ENCODE measurements at regions not wholly inside any gene's neighbourhood (a gene's known extent, or its start where the extent isn't known, plus 50 kb on each side); places are given as distances from the start of the nearest gene placed in this dataset.

GRCh38 chr5:40001796-40002195 is 577.0 kb upstream of the DAB2 start:
- H4K5ac ChIP-seq (ENCODE audit: insufficient read length, low read depth, low read length), result no peak overlapping the region
- no peaks in the 10 kb centered on the region for H3K4me1 Mint-ChIP-seq
- H3K9me3 Mint-ChIP-seq, result peaks cover 4 to 12% of the 10 kb centered on the region in 2 experiments; a peak in 4 of 5 replicates
- H4K8ac ChIP-seq (replicated peaks; ENCODE audit: insufficient read length, low read depth, low read length), result no peak overlapping the region
- no peak overlapping the region for H3K4ac ChIP-seq (ENCODE audit: low read depth, low read length)
- H3K18ac ChIP-seq (ENCODE audit: insufficient read length, low read depth, low read length), result no peak overlapping the region
- no peak overlapping the region for H2BK12ac ChIP-seq (ENCODE audit: insufficient read length, low read depth, low read length)
- no peaks in the 10 kb centered on the region for H3K79me1 ChIP-seq (ENCODE audit: insufficient read depth, low read depth, low read length, poor library complexity, severe bottlenecking)
- no peak overlapping the region for H4K91ac ChIP-seq (ENCODE audit: insufficient read length, low read depth, low read length)
- H3K27me3 Mint-ChIP-seq (ENCODE audit: low read depth), result no peaks in the 10 kb centered on the region
- H3K23me2 ChIP-seq (ENCODE audit: insufficient read length, low read depth, low read length, poor library complexity, severe bottlenecking), result no peaks in the 10 kb centered on the region
- H2AK5ac ChIP-seq (ENCODE audit: insufficient read length, low read length), result no peak overlapping the region
- no peak overlapping the region for H3K23ac ChIP-seq (ENCODE audit: insufficient read length, low read depth, low read length)
- no peak overlapping the region for H3K14ac ChIP-seq (ENCODE audit: insufficient read depth, low read length)
- no peak overlapping the region for H2BK15ac ChIP-seq (ENCODE audit: low read depth, low read length)
- no peak overlapping the region for H3K56ac ChIP-seq (ENCODE audit: insufficient read length, low read depth, low read length)
- no peak overlapping the region for H2BK5ac ChIP-seq (ENCODE audit: insufficient read length, low read length)
- WGBS (ENCODE audit: extremely low coverage, insufficient read length, low lambda C conversion rate), result no CpG with 5 or more reads among the region's 1 CpG
- H2BK20ac ChIP-seq (ENCODE audit: low read depth, low read length, poor library complexity, severe bottlenecking), result no peak overlapping the region
- H4K20me1 ChIP-seq (ENCODE audit: control insufficient read depth, insufficient read depth, insufficient read length), result no peaks in the 10 kb centered on the region
- no peak for DNase-seq
- no peak overlapping the region for H3K27ac Mint-ChIP-seq
- H3T11ph ChIP-seq (ENCODE audit: low read length), result no peak overlapping the region
- H3K4me2 ChIP-seq (ENCODE audit: insufficient read depth, insufficient read length, low read length), result no peak overlapping the region
- H3K27ac ChIP-seq (ENCODE audit: insufficient read length, low read depth, low read length), result no peak overlapping the region
- H3K79me2 ChIP-seq (ENCODE audit: insufficient read depth, low read length), result no peaks in the 10 kb centered on the region
- no peaks in the 10 kb centered on the region for H3K4me1 ChIP-seq (ENCODE audit: insufficient read depth, low read length)
- H3K9ac ChIP-seq (ENCODE audit: extremely low read depth, insufficient read length, low read length), result no peak overlapping the region
- no peak overlapping the region for H2AFZ ChIP-seq (ENCODE audit: low read length)
- H3K36me3 Mint-ChIP-seq (ENCODE audit: insufficient read depth in 1 of 3, low read depth in 3 of 3), result no peaks in the 10 kb centered on the region
- H2BK120ac ChIP-seq (ENCODE audit: low read depth, low read length, poor library complexity, severe bottlenecking), result no peak overlapping the region
- H3K9me3 ChIP-seq (ENCODE audit: control insufficient read depth, low read depth, low read length), result no peaks in the 10 kb centered on the region
- no peaks in the 10 kb centered on the region for H3K27me3 ChIP-seq (ENCODE audit: insufficient read depth, low read length)
- no peak overlapping the region for H3K4me3 Mint-ChIP-seq
- TF ChIP-seq CTCF (conservative IDR thresholded peaks at IDR 0.05), result no peak

All from H9 (cell line).